Jurkat, Clone E6-1 (cell line): ENCODE measurements at regions not wholly inside any gene's neighbourhood (a gene's known extent, or its start where the extent isn't known, plus 50 kb on each side); places are given as distances from the start of the nearest gene placed in this dataset.
"Not testable (repeated sequence)": the region's sequence is repeated elsewhere in the genome, so short reads cannot be mapped to it uniquely, and the experiment has no call there.

Experiments used
- DNase-seq: peaks from one replicate; pipeline ENCODE4 v3.0.0-alpha.2; 2011; ENCODE audit warnings: low read depth, low spot score
- H3K4me3 ChIP-seq: 2 replicates; pipeline ENCODE4 v1.5.1; 2011; ENCODE audit warnings: mild to moderate bottlenecking, low read length, control low read depth, moderate library complexity

- peak; percentile 81 for DNase-seq
- H3K4me3 ChIP-seq = no peak overlapping the region
Observed at GRCh38 chr22:25388866-25389540, 169.6 kb downstream of the CRYBB2 start.

- no peak for DNase-seq
- no peak overlapping the region for H3K4me3 ChIP-seq
Observed at GRCh38 chr22:25389541-25389919, 170.1 kb downstream of the CRYBB2 start.

GRCh38 chr22:25390297-25391240 lies 171.1 kb downstream of the CRYBB2 start:
- DNase-seq = no peak
- H3K4me3 ChIP-seq = no peak overlapping the region

- H3K4me3 ChIP-seq = no peak overlapping the region
- DNase-seq = no peak
Observed at GRCh38 chr22:25392584-25392983, 171.9 kb upstream of the GRK3 start.

- H3K4me3 ChIP-seq = no peak overlapping the region
- no peak for DNase-seq
Observed at GRCh38 chr22:25393121-25393805, 171.2 kb upstream of the GRK3 start.

- H3K4me3 ChIP-seq = no peak overlapping the region
- no peak for DNase-seq
Observed at GRCh38 chr22:25395468-25395867, 169.0 kb upstream of the GRK3 start.

- no peak overlapping the region for H3K4me3 ChIP-seq
- peak; percentile 50 for DNase-seq
Observed at GRCh38 chr22:25395915-25396314, 168.6 kb upstream of the GRK3 start.

GRCh38 chr22:25396615-25397200 lies 167.8 kb upstream of the GRK3 start:
- DNase-seq = no peak
- H3K4me3 ChIP-seq = no peak overlapping the region

GRCh38 chr22:25397616-25398015 lies 166.9 kb upstream of the GRK3 start:
- no peak for DNase-seq
- no peak overlapping the region for H3K4me3 ChIP-seq

- H3K4me3 ChIP-seq = not testable (repeated sequence)
- peak; percentile 55 for DNase-seq
Observed at GRCh38 chr22:25398591-25399062, 165.8 kb upstream of the GRK3 start.

- no peak for DNase-seq
- H3K4me3 ChIP-seq = no peak overlapping the region
Observed at GRCh38 chr22:25399649-25400151, 164.8 kb upstream of the GRK3 start.

GRCh38 chr22:25402160-25402500 lies 162.3 kb upstream of the GRK3 start:
- no peak overlapping the region for H3K4me3 ChIP-seq
- DNase-seq = no peak

GRCh38 chr22:25402501-25403283 lies 161.8 kb upstream of the GRK3 start:
- no peak overlapping the region for H3K4me3 ChIP-seq
- DNase-seq = no peak

- peak overlapping the region; percentile 54 for H3K4me3 ChIP-seq
- no peak for DNase-seq
Observed at GRCh38 chr22:25403284-25403810, 161.1 kb upstream of the GRK3 start.

- DNase-seq = no peak
- peak overlapping the region; percentile 54 for H3K4me3 ChIP-seq
Observed at GRCh38 chr22:25403811-25404471, 160.5 kb upstream of the GRK3 start.

GRCh38 chr22:25404556-25404927 lies 159.9 kb upstream of the GRK3 start:
- DNase-seq = no peak
- H3K4me3 ChIP-seq = peak overlapping the region; percentile 54

GRCh38 chr22:25404928-25405816 lies 159.3 kb upstream of the GRK3 start:
- DNase-seq = no peak
- H3K4me3 ChIP-seq = peak overlapping the region; percentile 64
